SIG-M5 treated with dmso at 0.1 percent for 504 hours (cell line): ENCODE measurements at regions not wholly inside any gene's neighbourhood (a gene's known extent, or its start where the extent isn't known, plus 50 kb on each side); places are given as distances from the start of the nearest gene placed in this dataset.

Experiments used
- DNase-seq: peaks from one replicate; lab custom pipeline; 2025; ENCODE audit not compliant: unreplicated experiment; lab: John Stamatoyannopoulos, UW

GRCh38 chr2:12514168-12514567, 202.6 kb upstream of the TRIB2 start:
- DNase-seq, result no peak

- DNase-seq, result no peak
Observed at GRCh38 chr2:12514631-12515437, 201.9 kb upstream of the TRIB2 start.

- DNase-seq, result no peak
Observed at GRCh38 chr2:12515871-12516270, 200.9 kb upstream of the TRIB2 start.

GRCh38 chr2:12533337-12534005, 183.3 kb upstream of the TRIB2 start:
- no peak for DNase-seq

GRCh38 chr2:12534646-12535263, 182.0 kb upstream of the TRIB2 start:
- DNase-seq, result no peak

GRCh38 chr2:12536976-12537375, 179.8 kb upstream of the TRIB2 start:
- no peak for DNase-seq

- DNase-seq, result no peak
Observed at GRCh38 chr2:12538138-12538694, 178.5 kb upstream of the TRIB2 start.

- DNase-seq, result no peak
Observed at GRCh38 chr2:12539336-12539735, 177.4 kb upstream of the TRIB2 start.

- no peak for DNase-seq
Observed at GRCh38 chr2:12539776-12540562, 176.8 kb upstream of the TRIB2 start.

GRCh38 chr2:12543076-12543977, 173.4 kb upstream of the TRIB2 start:
- no peak for DNase-seq

GRCh38 chr2:12543978-12544558, 172.7 kb upstream of the TRIB2 start:
- no peak for DNase-seq

- DNase-seq, result no peak
Observed at GRCh38 chr2:12547566-12548170, 169.1 kb upstream of the TRIB2 start.

- DNase-seq, result no peak
Observed at GRCh38 chr2:12548906-12549305, 167.8 kb upstream of the TRIB2 start.

- DNase-seq, result no peak
Observed at GRCh38 chr2:12549641-12550040, 167.1 kb upstream of the TRIB2 start.

GRCh38 chr2:12552092-12552491, 164.6 kb upstream of the TRIB2 start:
- DNase-seq, result no peak

- DNase-seq, result no peak
Observed at GRCh38 chr2:12554224-12555011, 162.3 kb upstream of the TRIB2 start.

- no peak for DNase-seq
Observed at GRCh38 chr2:12555012-12555645, 161.6 kb upstream of the TRIB2 start.

- DNase-seq, result no peak
Observed at GRCh38 chr2:12556762-12557161, 160.0 kb upstream of the TRIB2 start.
